Erythroblast (primary cell): ENCODE measurements at regions not wholly inside any gene's neighbourhood (a gene's known extent, or its start where the extent isn't known, plus 50 kb on each side); places are given as distances from the start of the nearest gene placed in this dataset.
A peak's percentile ranks its signal among the peaks of the same experiment; 100 is the strongest.

Experiments
- DNase-seq, 2 experiments: peaks; one replicate each; lab custom pipeline; 2025; lab: John Stamatoyannopoulos, UW
- GATA1 ChIP-seq: IDR thresholded peaks from 2 replicates; pipeline ENCODE4 v1.6.1; 2011; ENCODE audit warnings: low read depth, mild to moderate bottlenecking, control low read depth, low read length, moderate library complexity
- POLR2A ChIP-seq: IDR thresholded peaks from 2 replicates; pipeline ENCODE4 v1.6.1; 2011; ENCODE audit warnings: mild to moderate bottlenecking, low read length

DNA sequence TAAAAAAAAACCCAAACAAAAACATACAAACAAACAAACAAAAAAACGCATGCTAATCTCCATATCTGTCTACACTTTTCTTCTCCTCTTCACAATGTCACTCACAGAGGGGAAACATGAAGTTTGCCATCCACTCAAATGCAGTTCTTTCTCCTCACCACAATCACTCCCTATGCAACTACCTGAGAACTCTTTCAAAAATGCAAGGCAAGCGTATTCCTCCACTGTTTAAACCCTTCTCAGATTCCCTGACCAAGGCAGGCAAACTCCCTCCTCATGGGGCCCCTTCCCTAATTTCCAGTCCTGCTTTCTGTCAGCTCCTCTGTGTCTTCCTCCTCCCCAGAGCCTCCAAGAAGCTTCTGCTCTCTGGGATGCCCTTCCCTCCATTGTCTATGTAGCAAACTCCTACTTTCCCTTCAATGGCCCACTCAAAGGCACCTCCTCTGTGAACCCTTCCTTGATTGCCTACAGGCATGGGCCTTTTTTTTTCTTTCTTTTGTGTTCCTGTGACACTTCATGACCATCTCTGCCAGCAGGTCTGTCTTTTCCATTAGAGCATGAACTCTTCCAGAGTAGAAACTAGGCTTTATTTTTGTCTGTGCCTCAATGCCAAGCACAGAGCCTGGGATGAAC, 143.8 kb upstream of the SLC1A4 start:
- TF ChIP-seq POLR2A (no peak), GATA1 (no peak)

DNA sequence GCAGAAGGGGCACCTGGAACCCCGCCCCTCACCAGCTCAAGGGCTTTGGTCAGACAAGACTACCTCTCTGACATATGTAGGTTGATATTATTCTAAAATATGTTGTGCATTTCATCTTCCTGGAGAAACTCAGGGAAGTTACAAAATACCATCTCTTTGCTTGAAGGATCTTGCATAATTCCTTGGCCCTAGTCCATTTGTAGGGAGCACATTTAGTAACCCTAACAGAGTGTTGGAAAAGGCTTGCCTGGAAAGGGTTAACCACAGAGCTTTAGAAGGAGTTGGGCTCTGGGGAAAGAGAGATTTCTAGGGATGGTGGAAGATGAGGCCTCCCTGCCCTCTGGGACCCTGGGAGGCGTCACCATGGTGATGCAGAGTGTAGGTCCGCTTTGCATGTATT, 143.0 kb upstream of the SLC1A4 start:
- TF ChIP-seq GATA1 (no peak), POLR2A (no peak)
- no peak for DNase-seq

More for the DNA sequence above, 143.8 kb upstream of the SLC1A4 start:
- no peak for DNase-seq

DNA sequence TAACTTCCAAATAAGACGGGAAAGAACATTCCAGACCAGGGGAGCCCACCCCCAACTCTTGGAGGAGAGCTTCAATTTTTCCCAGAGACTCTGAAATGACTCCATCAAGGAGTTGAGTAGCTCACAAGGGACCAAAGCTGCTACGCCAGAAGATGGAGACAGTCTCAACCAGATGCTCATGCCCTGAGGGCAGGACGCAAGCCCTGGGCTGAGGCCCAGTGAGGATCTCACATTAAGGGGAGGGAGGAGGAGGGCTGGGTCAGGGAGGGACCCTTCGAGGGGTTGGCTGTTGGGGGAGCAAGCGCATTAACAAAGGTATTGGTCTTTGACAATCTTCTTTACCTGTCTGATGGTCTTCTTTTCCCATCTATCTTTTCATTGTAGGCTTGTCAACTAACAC, 141.3 kb upstream of the SLC1A4 start:
- TF ChIP-seq POLR2A, result no peak
- no peak for TF ChIP-seq GATA1
- no peak for DNase-seq

DNA sequence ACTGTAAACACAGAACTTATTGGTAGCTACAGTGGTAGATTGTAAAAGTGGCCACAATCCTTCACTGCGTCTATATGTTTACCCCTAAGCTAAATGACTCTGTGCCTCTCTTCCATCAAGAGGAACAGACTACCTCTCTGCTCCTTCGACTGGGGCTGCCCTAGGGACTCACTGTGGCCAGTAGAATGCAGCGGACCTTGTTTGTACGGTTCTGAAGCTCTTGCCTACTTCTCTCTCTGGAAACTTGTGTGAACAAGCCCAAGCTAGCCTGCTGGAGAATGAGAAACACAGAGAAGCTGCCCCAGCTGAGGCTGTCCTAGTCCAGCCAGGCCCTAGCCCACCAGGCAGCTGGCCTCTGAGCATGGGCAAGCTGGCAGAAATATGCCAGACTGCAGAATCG, 140.8 kb upstream of the SLC1A4 start:
- TF ChIP-seq GATA1, result no peak
- no peak for TF ChIP-seq POLR2A
- no peak for DNase-seq

DNA sequence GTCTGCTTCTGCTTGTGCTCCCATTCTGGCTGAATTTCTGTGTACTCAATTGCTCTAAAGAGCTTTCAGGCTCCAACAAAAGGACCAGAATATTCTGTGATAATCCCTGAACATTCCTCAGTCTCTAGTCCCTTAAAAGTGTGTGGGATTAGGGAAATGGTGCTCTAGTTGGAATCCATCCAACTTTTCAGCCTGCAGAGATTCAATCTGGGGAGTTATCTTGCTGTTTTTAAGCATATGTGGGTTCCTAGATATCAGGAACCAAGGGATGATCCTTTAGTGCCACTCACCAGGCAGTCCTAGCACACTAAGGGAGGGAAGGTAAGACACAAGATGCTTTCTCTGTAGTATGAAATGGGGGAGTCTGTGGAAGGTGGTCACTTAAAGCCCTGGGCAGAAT, 140.3 kb upstream of the SLC1A4 start:
- DNase-seq, result no peak
- TF ChIP-seq GATA1 (no peak), POLR2A (no peak)

DNA sequence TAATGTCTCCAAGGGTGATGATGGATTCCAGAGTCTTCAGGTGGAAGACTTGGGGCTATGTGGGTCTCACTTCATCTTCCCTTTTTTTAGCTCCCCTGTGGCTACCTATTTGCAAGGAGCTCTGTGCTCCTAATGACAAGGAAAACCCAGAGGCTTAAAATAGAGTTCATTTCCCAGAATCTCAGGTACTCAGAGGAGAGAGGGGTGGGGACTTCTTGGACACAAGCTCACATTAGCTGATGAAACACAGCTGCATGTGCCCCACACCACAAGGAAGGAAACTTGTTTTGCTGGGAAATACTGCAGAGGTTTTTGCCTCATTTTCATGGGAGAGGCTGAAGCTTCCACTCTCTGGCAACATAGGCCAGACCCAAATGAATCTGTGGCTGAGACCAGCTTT, 138.6 kb upstream of the SLC1A4 start:
- DNase-seq, result no peak
- TF ChIP-seq POLR2A (no peak), GATA1 (no peak)

DNA sequence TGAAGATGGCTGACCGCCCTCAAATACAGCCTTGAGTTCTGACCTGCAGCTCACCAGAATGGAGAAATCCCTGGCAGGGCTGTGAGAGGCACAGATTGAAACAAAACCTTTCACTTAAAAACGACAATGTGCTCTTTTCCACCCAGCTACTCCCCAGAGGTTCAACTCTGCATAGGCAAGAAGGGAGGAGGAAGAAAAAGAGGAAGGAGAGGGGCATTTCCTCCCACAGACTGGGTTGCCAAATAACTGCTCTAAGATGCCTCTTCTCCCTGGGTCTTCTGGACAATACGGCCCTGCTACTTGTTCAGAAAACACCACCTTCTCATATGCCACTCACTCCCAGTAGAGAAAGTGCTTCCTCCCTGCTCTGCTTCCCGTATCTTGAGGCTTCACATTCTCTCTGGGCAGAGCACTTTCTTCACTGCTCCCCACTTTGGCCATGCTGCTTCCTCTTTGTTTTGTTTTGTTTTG, 136.4 kb upstream of the SLC1A4 start:
- TF ChIP-seq GATA1 (no peak), POLR2A (no peak)
- DNase-seq, result no peak

DNA sequence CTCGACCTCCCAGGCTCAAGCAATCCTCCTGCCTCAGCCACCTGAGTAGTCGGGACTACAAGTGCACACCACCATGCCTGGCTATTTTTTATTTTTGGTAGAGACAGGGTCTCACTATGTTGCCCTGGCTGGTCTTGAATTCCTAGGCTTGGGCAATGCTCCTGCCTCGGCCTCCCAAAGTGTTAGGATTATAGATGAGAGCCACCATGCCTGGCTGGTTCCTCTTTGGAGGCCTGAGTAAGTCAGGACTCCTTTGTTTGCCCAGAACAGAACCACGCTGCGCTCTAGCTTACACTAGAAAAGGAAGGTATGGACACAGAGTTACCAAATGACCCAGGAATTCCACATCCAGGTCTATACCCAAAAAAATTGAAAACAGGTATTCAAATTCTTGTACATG, 135.9 kb upstream of the SLC1A4 start:
- no peak for DNase-seq
- no peak for TF ChIP-seq POLR2A
- no peak for TF ChIP-seq GATA1

DNA sequence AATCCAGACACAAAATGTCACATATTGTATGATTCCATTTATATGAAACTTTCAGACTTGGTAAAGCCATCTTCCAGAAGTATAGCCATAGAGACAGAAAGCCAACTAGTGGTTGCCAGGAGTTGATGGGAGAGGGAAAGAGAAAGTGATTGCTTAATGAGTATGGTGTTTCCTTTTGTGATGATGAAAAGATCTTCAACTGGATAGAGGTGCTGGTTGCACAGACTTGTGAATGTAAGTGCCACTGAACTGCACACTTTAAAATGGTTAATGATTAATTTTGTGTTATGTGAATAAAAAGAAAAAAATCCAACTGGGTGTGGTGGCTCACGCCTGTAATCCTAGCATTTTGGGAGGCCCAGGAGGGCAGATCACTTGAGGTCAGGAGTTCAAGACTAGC, 135.3 kb upstream of the SLC1A4 start:
- DNase-seq, result no peak
- no peak for TF ChIP-seq POLR2A
- no peak for TF ChIP-seq GATA1

DNA sequence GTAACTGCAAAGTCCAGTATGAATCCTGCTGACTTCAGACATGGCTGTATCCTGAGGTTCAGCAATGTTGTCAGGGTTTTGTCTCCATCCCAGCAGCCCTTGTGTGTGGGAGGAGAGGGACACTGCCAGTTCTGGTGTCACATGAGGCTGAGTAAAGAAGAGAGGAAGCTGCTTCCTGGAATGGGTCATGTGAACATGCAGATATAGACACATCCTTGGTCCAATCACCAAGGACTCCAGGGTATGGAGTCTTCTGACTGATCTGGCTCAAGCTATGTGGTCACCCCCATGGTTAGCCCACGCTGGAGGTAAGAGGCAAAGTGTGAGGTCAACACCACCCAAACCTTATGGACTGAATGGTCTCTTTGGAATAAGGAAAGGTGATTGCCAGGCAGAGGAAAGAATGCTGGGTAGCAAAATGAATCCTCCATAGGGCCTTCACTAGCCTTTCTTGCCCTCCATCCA, 134.4 kb upstream of the SLC1A4 start:
- peak; percentile 32 to 37 for DNase-seq
- no peak for TF ChIP-seq GATA1
- no peak for TF ChIP-seq POLR2A

DNA sequence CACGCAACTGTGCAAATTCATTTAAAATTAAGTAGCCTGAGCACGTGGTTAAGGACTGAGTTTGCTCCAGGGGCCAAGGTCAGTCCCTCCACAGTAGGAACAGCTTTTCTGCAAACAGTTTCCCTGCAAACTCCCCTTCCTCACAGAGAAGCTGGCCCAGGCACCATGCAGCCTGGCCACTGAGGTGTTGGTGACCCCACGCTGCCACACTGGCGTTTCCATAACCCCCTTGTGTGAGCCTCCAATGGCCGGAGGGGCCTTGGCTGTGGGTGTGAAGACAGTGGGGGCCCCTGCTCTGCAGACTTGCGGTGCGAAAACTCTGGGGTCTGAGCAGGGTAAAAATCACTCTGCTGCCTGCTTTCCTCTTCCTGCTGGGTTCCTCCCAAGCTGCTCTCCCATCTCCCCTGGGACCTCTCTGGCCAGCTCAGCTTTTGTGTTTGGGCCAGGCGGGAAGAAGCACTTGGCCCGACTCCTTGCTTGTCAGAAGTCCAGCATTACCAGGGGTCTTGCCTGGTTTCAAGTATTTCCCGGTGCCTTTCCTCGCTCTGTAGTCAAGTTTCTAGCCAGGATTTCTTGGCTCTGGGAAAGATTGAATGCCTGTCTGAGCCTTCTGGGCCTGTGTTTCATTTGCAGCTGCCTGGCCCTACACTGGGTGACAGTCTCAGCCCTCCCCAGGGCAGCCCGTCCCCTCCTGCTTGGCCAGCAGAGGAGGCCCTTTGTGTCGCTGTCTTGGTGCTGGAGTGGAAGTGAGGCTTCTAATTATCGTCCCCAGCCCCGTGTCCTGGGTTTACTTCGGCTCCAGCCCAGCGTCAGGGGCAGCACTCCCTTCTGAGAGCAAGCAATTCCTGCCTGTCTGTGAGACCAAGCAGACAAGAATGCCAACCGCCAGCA, 131.4 kb upstream of the SLC1A4 start:
- DNase-seq, result no peak
- TF ChIP-seq POLR2A (no peak), GATA1 (no peak)

DNA sequence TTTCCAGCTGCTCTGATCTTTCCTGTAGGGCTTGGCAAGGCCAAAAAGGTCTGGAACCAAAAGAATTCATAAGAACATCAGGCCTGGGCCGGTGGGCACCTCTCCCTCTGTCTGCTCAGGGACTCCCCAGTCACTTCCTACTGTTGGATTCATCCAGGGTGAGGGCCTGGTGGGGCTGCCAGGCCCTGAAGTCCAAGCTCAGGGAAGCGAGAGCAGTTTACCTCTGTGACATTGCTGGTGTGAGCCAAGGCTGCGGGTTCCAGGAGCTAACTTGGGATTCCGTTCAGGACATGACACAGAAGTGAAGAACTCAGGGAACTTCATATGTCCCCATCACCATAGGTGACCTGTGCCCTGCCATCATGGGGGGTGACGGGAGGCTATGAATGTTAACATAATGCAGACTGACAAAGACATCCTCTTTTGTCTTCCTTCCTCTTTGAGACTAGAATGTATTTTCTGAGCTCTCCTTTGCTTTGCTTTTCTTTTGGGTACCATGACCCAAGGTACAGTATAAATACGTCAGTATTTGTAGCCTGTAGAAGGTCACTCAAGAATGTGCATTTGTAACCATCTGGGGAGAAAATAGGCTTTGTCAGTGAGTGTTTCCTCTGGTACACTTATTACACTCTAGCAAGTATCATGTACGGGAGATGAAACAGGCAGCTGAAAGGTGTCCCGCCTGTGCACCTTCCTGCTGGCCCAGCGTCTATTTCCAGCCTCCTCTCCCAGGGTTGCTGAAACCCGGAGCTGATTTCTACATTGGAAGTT, 130.5 kb upstream of the SLC1A4 start:
- no peak for DNase-seq
- TF ChIP-seq GATA1 (no peak), POLR2A (no peak)
